ENCODE measurements at regions not wholly inside any gene's neighbourhood (a gene's known extent, or its start where the extent isn't known, plus 50 kb on each side); places are given as distances from the start of the nearest gene placed in this dataset.

DNA sequence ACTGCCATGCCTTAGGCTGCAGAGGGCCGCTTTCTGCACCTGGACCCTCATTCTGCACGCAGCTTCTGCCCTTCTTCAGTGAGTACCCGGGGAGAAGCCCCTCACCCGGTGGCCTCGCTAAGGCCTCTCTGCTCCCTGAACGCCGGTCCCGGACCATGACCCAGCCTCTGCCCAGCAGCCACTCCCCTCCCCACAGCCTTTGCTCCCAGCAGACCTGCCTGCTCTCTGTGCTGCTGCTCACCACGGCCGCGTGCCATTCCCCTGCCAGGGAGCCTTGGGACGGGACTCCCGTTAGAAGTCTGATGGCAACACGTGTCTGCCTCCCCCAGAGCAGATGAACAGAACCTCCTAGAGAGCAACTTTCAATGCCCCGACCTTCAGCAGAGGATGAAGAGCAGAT lies 282.8 kb downstream of the NDUFA10 start:
- TF ChIP-seq CTCF (IDR thresholded peaks at IDR 0.05) = no peak
- TF ChIP-seq POLR2A (IDR thresholded peaks at IDR 0.05) = no peak

All from tibial nerve (tissue), 3 donors.